AG09309 (cell line): ENCODE measurements at regions not wholly inside any gene's neighbourhood (a gene's known extent, or its start where the extent isn't known, plus 50 kb on each side); places are given as distances from the start of the nearest gene placed in this dataset.

ENCODE experiments used
- DNase-seq: peaks from one replicate; pipeline ENCODE4 v3.0.0-alpha.2; 2010; ENCODE audit warnings: low read depth
- H3K4me3 ChIP-seq: 2 replicates; pipeline ENCODE4 v1.5.1; 2011; ENCODE audit warnings: mild to moderate bottlenecking, low read depth, low read length, moderate library complexity; ENCODE audit not compliant: control insufficient read depth
- CTCF ChIP-seq: IDR thresholded peaks from 2 replicates; pipeline ENCODE4 v1.5.1; 2011; ENCODE audit warnings: mild to moderate bottlenecking, low read depth, low read length, inconsistent platforms; ENCODE audit not compliant: insufficient read depth, control insufficient read depth; ENCODE audit errors: missing control alignments

GRCh38 chr5:100641833-100642232, 106.7 kb downstream of the FAM174A start:
- no peak for TF ChIP-seq CTCF
- H3K4me3 ChIP-seq = no peak overlapping the region

GRCh38 chr5:100643473-100643872, 108.3 kb downstream of the FAM174A start:
- DNase-seq = no peak
- TF ChIP-seq CTCF = no peak
- no peak overlapping the region for H3K4me3 ChIP-seq

More at GRCh38 chr5:100641833-100642232, 106.7 kb downstream of the FAM174A start:
- no peak for DNase-seq

GRCh38 chr5:100644185-100644584, 109.0 kb downstream of the FAM174A start:
- no peak for DNase-seq
- H3K4me3 ChIP-seq = no peak overlapping the region
- TF ChIP-seq CTCF = no peak

DNA sequence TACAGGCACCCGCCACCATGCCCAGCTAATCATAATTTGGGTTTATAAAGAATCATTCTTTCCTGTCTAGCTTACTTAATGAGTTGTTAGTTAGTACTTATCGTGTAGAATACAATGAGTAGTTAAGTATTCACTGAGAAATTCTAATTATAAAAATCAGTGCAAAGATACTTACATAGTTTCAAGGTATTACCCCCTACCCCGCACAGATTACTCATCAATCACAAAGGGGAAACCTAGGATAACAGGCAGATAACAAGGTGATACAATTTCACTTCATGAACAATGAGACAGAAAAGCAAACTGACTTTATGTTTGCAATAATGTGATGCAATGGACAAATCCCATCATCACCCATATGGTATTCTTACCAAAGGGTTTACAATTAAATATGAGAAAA, 109.6 kb downstream of the FAM174A start:
- no peak for DNase-seq
- H3K4me3 ChIP-seq = no peak overlapping the region
- TF ChIP-seq CTCF = no peak

GRCh38 chr5:100646011-100646410, 110.8 kb downstream of the FAM174A start:
- no peak for TF ChIP-seq CTCF
- H3K4me3 ChIP-seq = no peak overlapping the region

GRCh38 chr5:100646691-100647090, 111.5 kb downstream of the FAM174A start:
- DNase-seq = no peak
- no peak for TF ChIP-seq CTCF
- H3K4me3 ChIP-seq = no peak overlapping the region

More at GRCh38 chr5:100646011-100646410, 110.8 kb downstream of the FAM174A start:
- no peak for DNase-seq
